Stomach (tissue), 8 donors: ENCODE measurements at regions not wholly inside any gene's neighbourhood (a gene's known extent, or its start where the extent isn't known, plus 50 kb on each side); places are given as distances from the start of the nearest gene placed in this dataset.

Experiments used
- DNase-seq, 2 donors: peaks; one replicate each; pipeline versions ENCODE4 v3.0.0 to v3.0.0-alpha.2; 2013 to 2019
- H3K27ac ChIP-seq, 5 donors: fragments of 200-600 bp in 4 of 5; sonication (generic) in 4 of 5; one replicate each; pipeline ENCODE4 v1.5.1; 2013 to 2019; ENCODE audit warnings: mild to moderate bottlenecking in 1 of 5, moderate library complexity in 1 of 5
- H3K27me3 ChIP-seq, 3 donors: fragments of 200-600 bp; sonication (generic); one replicate each; pipeline ENCODE4 v1.5.1; 2017 to 2019; ENCODE audit warnings: mixed run types in 1 of 3
- H3K36me3 ChIP-seq, 4 donors: fragments of 200-600 bp; sonication (generic); 1 replicate in 3 of 4; 2 replicates in 1 of 4; pipeline ENCODE4 v1.5.1; 2016 to 2019
- H3K4me1 ChIP-seq, 4 donors: fragments of 200-600 bp; sonication (generic); one replicate each; pipeline ENCODE4 v1.5.1; 2016 to 2019
- H3K4me3 ChIP-seq, 4 donors: fragments of 200-600 bp; sonication (generic) in 3 of 4; one replicate each; pipeline ENCODE4 v1.5.1; 2016 to 2019; ENCODE audit warnings: mild to moderate bottlenecking in 1 of 4
- H3K9me3 ChIP-seq, 4 donors: fragments of 200-600 bp; sonication (generic); one replicate each; pipeline ENCODE4 v1.5.1; 2016 to 2019
- EP300 ChIP-seq: sonication (generic); formaldehyde crosslinking; IDR thresholded peaks from one replicate; pipeline ENCODE4 v1.6.1; 2017; ENCODE audit warnings: antibody characterized with exemption
- POLR2A ChIP-seq, 4 donors: fragments of 450-650 bp; IDR thresholded peaks; one replicate each; pipeline ENCODE4 v1.6.1; 2016; ENCODE audit warnings: antibody characterized with exemption in 4 of 4, control low read depth in 2 of 4, mild to moderate bottlenecking in 1 of 4, moderate library complexity in 1 of 4
- POLR2AphosphoS5 ChIP-seq, 3 donors: sonication (generic); formaldehyde crosslinking; IDR thresholded peaks; one replicate each; pipeline ENCODE4 v1.6.1; 2016; ENCODE audit warnings: antibody characterized with exemption in 3 of 3
- WGBS, 5 donors: extraction: QIAGEN DNeasy Blood & Tissue Kit in 3 of 5; methylation state at CpG; one replicate each; pipeline versions ENCODE4 v1.1.5 to v1.1.7; 2013 to 2018; 5-methylcytosine and 5-hydroxymethylcytosine counted together
- intact Hi-C: fragments of 100-400 bp; cut with DNase I; formaldehyde crosslinking; loops from one replicate; pipeline ENCODE4 v1.15.1; 2023; ENCODE audit warnings: low total_unique reads
- TF ChIP-seq, protein P1 (sequence below), 7 experiments: fragments of 450-650 bp in 4 of 7; fragments of 200-600 bp in 3 of 7; sonication (generic) in 3 of 7; IDR thresholded peaks; one replicate each; pipeline ENCODE4 v1.5.1; 2016 to 2019; ENCODE audit warnings: antibody characterized with exemption in 7 of 7, control low read depth in 2 of 7, mild to moderate bottlenecking in 1 of 7
- donor health status: healthy with polysubstance abuse.
- donor health status: Bipolar disorder and iron deficiency.
- donor health status: healthy.

GRCh38 chr17:34861864-34862263, 99.4 kb downstream of the CCT6B start:
- H3K4me3 ChIP-seq, result no peak overlapping the region
- H3K27ac ChIP-seq, result no peak overlapping the region
- WGBS, 5 donors, result 87 to 100% (median 90%) methylated on average over 4 of the region's 4 CpGs
- DNase-seq, result no peak
- H3K27me3 ChIP-seq, result peaks cover 0 to 14% (median 4%) of the 10 kb centered on the region in 3 donors
- no peak for TF ChIP-seq POLR2AphosphoS5 (IDR thresholded peaks at IDR 0.05)
- TF ChIP-seq EP300, result no peak
- TF ChIP-seq, protein P1, sequence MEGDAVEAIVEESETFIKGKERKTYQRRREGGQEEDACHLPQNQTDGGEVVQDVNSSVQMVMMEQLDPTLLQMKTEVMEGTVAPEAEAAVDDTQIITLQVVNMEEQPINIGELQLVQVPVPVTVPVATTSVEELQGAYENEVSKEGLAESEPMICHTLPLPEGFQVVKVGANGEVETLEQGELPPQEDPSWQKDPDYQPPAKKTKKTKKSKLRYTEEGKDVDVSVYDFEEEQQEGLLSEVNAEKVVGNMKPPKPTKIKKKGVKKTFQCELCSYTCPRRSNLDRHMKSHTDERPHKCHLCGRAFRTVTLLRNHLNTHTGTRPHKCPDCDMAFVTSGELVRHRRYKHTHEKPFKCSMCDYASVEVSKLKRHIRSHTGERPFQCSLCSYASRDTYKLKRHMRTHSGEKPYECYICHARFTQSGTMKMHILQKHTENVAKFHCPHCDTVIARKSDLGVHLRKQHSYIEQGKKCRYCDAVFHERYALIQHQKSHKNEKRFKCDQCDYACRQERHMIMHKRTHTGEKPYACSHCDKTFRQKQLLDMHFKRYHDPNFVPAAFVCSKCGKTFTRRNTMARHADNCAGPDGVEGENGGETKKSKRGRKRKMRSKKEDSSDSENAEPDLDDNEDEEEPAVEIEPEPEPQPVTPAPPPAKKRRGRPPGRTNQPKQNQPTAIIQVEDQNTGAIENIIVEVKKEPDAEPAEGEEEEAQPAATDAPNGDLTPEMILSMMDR (IDR thresholded peaks at IDR 0.05), result no peak
- no peak for TF ChIP-seq POLR2A (IDR thresholded peaks at IDR 0.05)
- H3K9me3 ChIP-seq, result no peaks in the 10 kb centered on the region
- no peaks in the 10 kb centered on the region for H3K36me3 ChIP-seq
- intact Hi-C loops, result no loop called here
- H3K4me1 ChIP-seq, result no peaks in the 10 kb centered on the region

- WGBS, 5 donors, result 46 to 66% (median 61%) methylated on average over 5 of the region's 5 CpGs
- H3K36me3 ChIP-seq, result no peaks in the 10 kb centered on the region
These were observed 101.6 kb downstream of the CCT6B start for GRCh38 chr17:34859652-34860051.

DNA sequence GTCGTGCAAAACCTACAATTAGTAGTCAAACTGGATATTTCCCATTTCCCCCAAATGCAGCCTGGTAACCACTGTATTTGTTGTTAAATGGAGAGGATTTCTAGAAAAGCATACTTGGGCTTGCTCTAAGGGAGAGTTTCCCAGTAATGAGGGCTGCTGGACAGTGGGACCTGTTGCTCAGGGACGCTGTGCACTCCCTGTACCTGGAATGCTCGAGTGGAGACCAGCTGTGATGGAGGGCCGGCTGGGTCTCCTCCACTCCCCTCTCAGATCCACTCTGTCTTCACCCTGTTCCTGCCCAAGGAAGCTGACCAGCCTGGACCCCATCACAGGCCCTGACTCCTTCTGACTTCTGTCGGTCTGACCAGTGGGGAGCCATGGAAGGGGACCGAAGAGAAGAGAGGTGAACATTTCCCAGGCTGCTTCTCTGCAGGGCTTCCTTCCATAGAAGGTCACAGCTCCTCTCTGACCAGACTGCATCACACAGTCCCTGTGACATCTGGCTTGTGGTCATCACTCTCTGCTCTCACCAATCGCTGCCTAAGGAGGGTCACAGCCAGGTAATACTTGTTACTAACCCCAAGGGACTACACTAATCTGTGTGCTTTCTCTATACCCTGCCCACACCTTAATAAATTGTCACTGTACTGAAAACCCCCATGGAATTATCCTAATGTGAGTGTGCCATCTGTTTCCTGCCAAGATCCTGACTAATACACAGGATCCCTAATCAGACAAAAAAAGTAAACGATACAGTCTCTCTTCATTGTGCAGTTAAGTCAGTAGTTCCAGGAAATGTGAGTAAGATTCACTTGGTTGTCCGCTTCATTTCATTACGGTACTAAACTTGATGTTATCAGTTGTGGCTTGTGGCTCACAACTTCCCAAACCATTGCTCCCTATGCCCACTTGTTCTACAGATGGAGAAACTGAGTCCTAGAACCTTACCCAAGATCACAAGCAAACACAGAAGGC, 102.4 kb downstream of the CCT6B start:
- WGBS, 5 donors, result 52 to 66% (median 62%) methylated on average over 10 of the region's 10 CpGs
- Histone ChIP-seq H3K4me1 (no peaks in the 10 kb centered on the region), H3K9me3 (no peaks in the 10 kb centered on the region), H3K4me3 (no peak overlapping the region), H3K36me3 (no peaks in the 10 kb centered on the region), H3K27ac (no peak overlapping the region), H3K27me3 (peaks cover 0 to 29% (median 4%) of the 10 kb centered on the region in 3 donors)
- DNase-seq, result no peak
- TF ChIP-seq POLR2AphosphoS5 (IDR thresholded peaks at IDR 0.05) (no peak), POLR2A (IDR thresholded peaks at IDR 0.05) (no peak), EP300 (no peak)
- TF ChIP-seq, protein P1 (IDR thresholded peaks at IDR 0.05), result no peak
- intact Hi-C loops, result no loop called here

More at GRCh38 chr17:34859652-34860051, 101.6 kb downstream of the CCT6B start:
- no peak for DNase-seq
- TF ChIP-seq EP300, result no peak
- TF ChIP-seq POLR2A (IDR thresholded peaks at IDR 0.05), result no peak
- TF ChIP-seq, protein P1 (IDR thresholded peaks at IDR 0.05), result no peak
- no peak for TF ChIP-seq POLR2AphosphoS5 (IDR thresholded peaks at IDR 0.05)
- Histone ChIP-seq H3K9me3 (no peaks in the 10 kb centered on the region), H3K4me1 (no peaks in the 10 kb centered on the region), H3K27ac (no peak overlapping the region), H3K4me3 (no peak overlapping the region), H3K27me3 (peaks cover 0 to 29% (median 4%) of the 10 kb centered on the region in 3 donors)
- intact Hi-C loops, result no loop called here

- intact Hi-C loops, result no loop called here
- no peak overlapping the region for H3K4me3 ChIP-seq
- H3K9me3 ChIP-seq, result no peaks in the 10 kb centered on the region
- H3K4me1 ChIP-seq, result no peaks in the 10 kb centered on the region
- H3K27ac ChIP-seq, result no peak overlapping the region
- peaks cover 0 to 21% (median 0%) of the 10 kb centered on the region in 3 donors for H3K27me3 ChIP-seq
- DNase-seq, result no peak
- H3K36me3 ChIP-seq, result no peaks in the 10 kb centered on the region
- TF ChIP-seq POLR2A (IDR thresholded peaks at IDR 0.05) (no peak), POLR2AphosphoS5 (IDR thresholded peaks at IDR 0.05) (no peak), EP300 (no peak)
- TF ChIP-seq, protein P1 (IDR thresholded peaks at IDR 0.05), result no peak
- 53 to 72% (median 61%) methylated on average over 4 of the region's 4 CpGs for WGBS, 5 donors
These were observed 107.3 kb downstream of the CCT6B start for GRCh38 chr17:34853924-34854323.
